ENCODE measurements at regions not wholly inside any gene's neighbourhood (a gene's known extent, or its start where the extent isn't known, plus 50 kb on each side); places are given as distances from the start of the nearest gene placed in this dataset.
"Not testable (repeated sequence)": the region's sequence is repeated elsewhere in the genome, so short reads cannot be mapped to it uniquely, and the experiment has no call there.

DNA sequence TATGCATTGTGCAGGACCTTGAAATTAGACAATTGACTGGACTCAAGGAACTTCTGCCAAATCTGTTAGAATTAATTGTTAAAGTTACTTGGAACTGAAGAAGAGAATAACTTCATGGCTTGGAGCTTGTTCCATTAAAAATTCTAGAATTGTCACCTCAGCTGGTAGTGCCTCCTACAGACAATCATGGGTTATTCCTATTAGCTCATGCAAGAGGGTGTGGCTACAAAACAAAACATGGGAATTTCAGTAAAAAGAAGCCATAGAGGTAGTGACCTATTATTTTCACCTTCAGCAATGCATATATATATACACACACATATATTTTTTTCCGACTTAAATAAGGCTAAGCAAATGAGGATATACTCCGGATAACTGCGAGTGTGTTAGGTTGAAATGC lies 181.9 kb upstream of the DTNA start:
- Histone ChIP-seq H3K36me3 (no peaks in the 10 kb centered on the region), H3K27ac (no peak overlapping the region), H3K4me3 (ENCODE audit: low read depth in 1 of 2, low read length in 1 of 2) (no peak overlapping the region), H3K27me3 (no peaks in the 10 kb centered on the region), H3K9me3 (no peaks in the 10 kb centered on the region), H3K4me1 (ENCODE audit: control insufficient read depth in 1 of 2, insufficient read depth in 1 of 2, low read depth in 1 of 2, low read length in 1 of 2) (no peaks in the 10 kb centered on the region)
- TF ChIP-seq, protein P1, sequence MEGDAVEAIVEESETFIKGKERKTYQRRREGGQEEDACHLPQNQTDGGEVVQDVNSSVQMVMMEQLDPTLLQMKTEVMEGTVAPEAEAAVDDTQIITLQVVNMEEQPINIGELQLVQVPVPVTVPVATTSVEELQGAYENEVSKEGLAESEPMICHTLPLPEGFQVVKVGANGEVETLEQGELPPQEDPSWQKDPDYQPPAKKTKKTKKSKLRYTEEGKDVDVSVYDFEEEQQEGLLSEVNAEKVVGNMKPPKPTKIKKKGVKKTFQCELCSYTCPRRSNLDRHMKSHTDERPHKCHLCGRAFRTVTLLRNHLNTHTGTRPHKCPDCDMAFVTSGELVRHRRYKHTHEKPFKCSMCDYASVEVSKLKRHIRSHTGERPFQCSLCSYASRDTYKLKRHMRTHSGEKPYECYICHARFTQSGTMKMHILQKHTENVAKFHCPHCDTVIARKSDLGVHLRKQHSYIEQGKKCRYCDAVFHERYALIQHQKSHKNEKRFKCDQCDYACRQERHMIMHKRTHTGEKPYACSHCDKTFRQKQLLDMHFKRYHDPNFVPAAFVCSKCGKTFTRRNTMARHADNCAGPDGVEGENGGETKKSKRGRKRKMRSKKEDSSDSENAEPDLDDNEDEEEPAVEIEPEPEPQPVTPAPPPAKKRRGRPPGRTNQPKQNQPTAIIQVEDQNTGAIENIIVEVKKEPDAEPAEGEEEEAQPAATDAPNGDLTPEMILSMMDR (IDR thresholded peaks at IDR 0.05) = no peak

DNA sequence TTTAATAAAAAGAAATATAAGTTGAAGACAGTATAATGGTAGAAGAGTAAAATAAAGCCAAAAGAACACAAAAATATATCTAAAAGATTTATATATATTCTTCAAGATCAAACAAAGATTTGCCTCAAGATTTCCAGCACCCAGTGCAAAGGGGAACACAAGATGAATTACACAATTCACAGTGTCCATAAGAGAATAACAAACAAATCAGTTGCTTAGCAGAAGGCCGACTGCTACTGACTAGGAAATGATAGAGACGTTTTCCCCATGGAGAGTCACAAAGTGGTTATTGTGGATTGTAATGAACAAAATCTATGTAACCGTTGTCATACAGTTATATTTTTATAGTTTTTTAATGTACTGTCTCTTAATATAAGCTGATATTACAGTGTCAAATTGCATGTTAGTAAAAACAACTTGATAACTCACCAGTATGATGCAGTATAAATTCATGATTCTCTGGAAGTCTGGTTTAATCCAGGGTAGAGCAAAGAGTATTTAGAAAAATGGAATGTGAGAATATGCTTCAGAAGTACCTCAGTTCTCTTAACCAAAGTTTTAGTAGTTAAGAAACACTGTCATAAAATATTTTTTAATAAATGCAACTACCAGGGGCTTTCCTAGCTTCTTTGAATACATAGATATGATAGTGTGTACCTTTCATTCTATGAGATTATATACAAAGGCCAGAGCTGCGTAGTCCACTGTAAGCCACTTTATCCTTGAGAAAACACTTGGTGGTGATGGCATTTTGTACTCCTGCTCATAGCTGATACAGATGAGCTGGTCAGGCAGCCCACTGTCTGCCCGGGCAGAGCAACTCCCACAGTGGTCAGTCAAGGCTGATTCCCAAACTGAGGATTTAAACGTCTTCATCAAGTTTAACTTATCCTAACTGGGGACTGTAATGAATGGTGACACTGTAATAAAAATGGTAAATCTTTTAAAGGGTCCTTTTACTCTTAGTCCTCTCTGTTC lies 180.5 kb upstream of the DTNA start:
- no peaks in the 10 kb centered on the region for H3K9me3 ChIP-seq
- H3K27ac ChIP-seq = no peak overlapping the region
- no peak overlapping the region for H3K4me3 ChIP-seq (ENCODE audit: low read depth in 1 of 2, low read length in 1 of 2)
- TF ChIP-seq, protein P1 (IDR thresholded peaks at IDR 0.05) = no peak
- H3K4me1 ChIP-seq (ENCODE audit: control insufficient read depth in 1 of 2, insufficient read depth in 1 of 2, low read depth in 1 of 2, low read length in 1 of 2) = no peaks in the 10 kb centered on the region
- H3K36me3 ChIP-seq = no peaks in the 10 kb centered on the region
- H3K27me3 ChIP-seq = no peaks in the 10 kb centered on the region

DNA sequence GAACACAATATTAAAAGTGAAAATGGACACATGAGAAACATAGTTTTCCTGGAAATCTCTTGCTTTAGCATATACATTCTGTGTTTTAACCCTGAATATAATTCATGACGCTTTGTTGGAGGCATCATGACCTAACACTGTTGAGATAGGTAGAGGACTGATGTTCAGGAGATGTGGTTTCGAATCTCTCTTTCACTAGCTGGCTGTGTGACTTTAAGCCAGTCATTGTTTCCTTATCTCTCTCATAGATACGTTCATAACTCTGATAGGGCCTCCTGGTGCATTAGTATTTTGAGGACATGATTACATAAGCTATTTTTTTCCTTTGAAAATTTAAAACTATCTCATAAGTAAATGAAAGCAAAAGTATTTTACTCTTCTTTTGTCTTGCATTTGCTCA lies 179.0 kb upstream of the DTNA start:
- Histone ChIP-seq H3K36me3 (no peaks in the 10 kb centered on the region), H3K27me3 (no peaks in the 10 kb centered on the region), H3K27ac (no peak overlapping the region), H3K9me3 (no peaks in the 10 kb centered on the region), H3K4me1 (ENCODE audit: control insufficient read depth in 1 of 2, insufficient read depth in 1 of 2, low read depth in 1 of 2, low read length in 1 of 2) (no peaks in the 10 kb centered on the region), H3K4me3 (ENCODE audit: low read depth in 1 of 2, low read length in 1 of 2) (no peak overlapping the region)
- TF ChIP-seq, protein P1 (IDR thresholded peaks at IDR 0.05) = no peak

DNA sequence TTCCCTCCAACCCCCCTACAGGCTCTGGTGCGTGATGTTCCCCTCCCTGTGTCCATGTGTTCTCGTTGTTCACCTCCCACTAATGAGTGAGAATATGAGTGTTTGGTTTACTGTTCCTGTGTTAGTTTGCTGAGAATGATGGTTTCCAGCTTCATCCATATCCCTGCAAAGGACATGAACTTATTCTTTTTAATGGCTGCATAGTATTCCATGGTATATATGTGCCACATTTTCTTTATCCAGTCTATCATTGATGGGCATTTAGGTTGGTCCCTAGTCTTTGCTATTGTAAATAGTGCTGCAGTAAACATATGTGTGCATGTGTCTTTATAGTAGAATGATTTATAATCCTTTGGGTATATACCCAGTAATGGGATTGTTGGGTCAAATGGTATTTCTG lies 175.5 kb upstream of the DTNA start:
- H3K4me1 ChIP-seq (ENCODE audit: control insufficient read depth in 1 of 2, insufficient read depth in 1 of 2, low read depth in 1 of 2, low read length in 1 of 2); H3K9me3 ChIP-seq; H3K4me3 ChIP-seq (ENCODE audit: low read depth in 1 of 2, low read length in 1 of 2); H3K36me3 ChIP-seq; H3K27me3 ChIP-seq; H3K27ac ChIP-seq: not testable (repeated sequence)

DNA sequence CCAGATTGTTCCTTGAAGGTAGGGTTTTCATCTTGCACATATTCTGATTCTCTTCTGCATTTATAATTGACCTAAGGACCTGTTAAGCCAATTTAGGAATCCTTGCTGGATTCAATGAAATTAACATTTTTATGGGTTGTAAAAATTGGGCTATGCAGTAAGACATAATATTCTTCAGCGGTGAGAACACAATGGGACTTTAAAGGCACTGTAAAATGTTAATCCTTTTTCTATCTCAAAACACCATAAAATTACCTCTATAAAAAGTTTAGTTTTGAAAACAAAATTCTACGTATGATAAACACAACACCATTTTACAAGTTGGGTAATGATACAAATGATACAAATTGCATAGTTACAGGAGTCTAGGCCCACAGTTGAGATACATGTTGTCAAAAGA lies 169.2 kb upstream of the DTNA start:
- no peaks in the 10 kb centered on the region for H3K36me3 ChIP-seq
- H3K9me3 ChIP-seq = no peaks in the 10 kb centered on the region
- no peak overlapping the region for H3K27ac ChIP-seq
- no peaks in the 10 kb centered on the region for H3K4me1 ChIP-seq (ENCODE audit: control insufficient read depth in 1 of 2, insufficient read depth in 1 of 2, low read depth in 1 of 2, low read length in 1 of 2)
- no peak overlapping the region for H3K4me3 ChIP-seq (ENCODE audit: low read depth in 1 of 2, low read length in 1 of 2)
- TF ChIP-seq, protein P1 (IDR thresholded peaks at IDR 0.05) = no peak
- H3K27me3 ChIP-seq = no peaks in the 10 kb centered on the region

DNA sequence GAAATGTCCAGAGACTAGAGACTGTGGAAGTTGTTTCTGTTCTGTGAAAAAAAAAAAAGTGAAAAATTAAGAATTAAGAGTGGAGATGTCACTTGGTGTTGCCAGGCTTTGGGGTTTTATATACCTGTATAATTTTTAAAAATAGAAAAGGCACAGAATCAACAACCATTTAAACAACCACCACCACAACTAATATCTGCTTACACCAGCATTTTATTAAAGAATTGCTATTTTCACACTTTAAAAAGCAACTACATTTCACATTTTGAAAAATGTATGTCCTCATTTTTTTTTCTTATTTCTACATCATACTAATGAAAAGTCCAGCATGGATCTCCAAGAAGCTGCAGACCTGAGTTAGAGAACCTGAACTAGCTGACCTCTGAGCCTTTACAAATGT lies 167.5 kb upstream of the DTNA start:
- H3K4me3 ChIP-seq (ENCODE audit: low read depth in 1 of 2, low read length in 1 of 2) = no peak overlapping the region

More for the DNA sequence above, 167.5 kb upstream of the DTNA start:
- H3K27me3 ChIP-seq = no peaks in the 10 kb centered on the region
- no peaks in the 10 kb centered on the region for H3K4me1 ChIP-seq (ENCODE audit: control insufficient read depth in 1 of 2, insufficient read depth in 1 of 2, low read depth in 1 of 2, low read length in 1 of 2)
- H3K36me3 ChIP-seq = no peaks in the 10 kb centered on the region
- no peaks in the 10 kb centered on the region for H3K9me3 ChIP-seq
- H3K27ac ChIP-seq = no peak overlapping the region
- TF ChIP-seq, protein P1 (IDR thresholded peaks at IDR 0.05) = no peak

Measured in neutrophil (primary cell).